Cardiac fibroblast (primary cell): ENCODE measurements at regions not wholly inside any gene's neighbourhood (a gene's known extent, or its start where the extent isn't known, plus 50 kb on each side); places are given as distances from the start of the nearest gene placed in this dataset.
"Not testable (repeated sequence)": the region's sequence is repeated elsewhere in the genome, so short reads cannot be mapped to it uniquely, and the experiment has no call there.

Experiments
- DNase-seq, 2 donors: peaks; one replicate each; pipeline versions ENCODE4 v3.0.0 to v3.0.0-alpha.2; 2010; ENCODE audit warnings: low read depth in 2 of 2
- H3K4me3 ChIP-seq, 2 donors: replicated peaks in 1 of 2; 1 replicate in 1 of 2; 2 replicates in 1 of 2; pipeline ENCODE4 v1.5.1; 2011; ENCODE audit warnings: low read depth in 2 of 2, low read length in 2 of 2, mild to moderate bottlenecking in 2 of 2, moderate library complexity in 1 of 2
- CTCF ChIP-seq: IDR thresholded peaks from one replicate; pipeline ENCODE4 v1.5.1; 2011; ENCODE audit warnings: low read depth, mild to moderate bottlenecking, low read length, inconsistent platforms

GRCh38 chr11:87659807-87660206 is 515.4 kb downstream of the RAB38 start:
- no peak overlapping the region for H3K4me3 ChIP-seq
- no peak for DNase-seq
- TF ChIP-seq CTCF = no peak

- H3K4me3 ChIP-seq = no peak overlapping the region
- DNase-seq = no peak
- TF ChIP-seq CTCF = no peak
These were observed 529.6 kb downstream of the RAB38 start for GRCh38 chr11:87645626-87646025.

- TF ChIP-seq CTCF = no peak
- no peak overlapping the region for H3K4me3 ChIP-seq
- DNase-seq = no peak
These were observed 535.4 kb downstream of the RAB38 start for GRCh38 chr11:87639753-87640364.

GRCh38 chr11:87635001-87635400 is 540.2 kb downstream of the RAB38 start:
- no peak overlapping the region for H3K4me3 ChIP-seq
- DNase-seq = no peak
- TF ChIP-seq CTCF = no peak

GRCh38 chr11:87634331-87634730 is 540.9 kb downstream of the RAB38 start:
- TF ChIP-seq CTCF = no peak
- no peak overlapping the region for H3K4me3 ChIP-seq
- DNase-seq = no peak

- no peak overlapping the region for H3K4me3 ChIP-seq
- no peak for TF ChIP-seq CTCF
- no peak for DNase-seq
These were observed 546.3 kb downstream of the RAB38 start for GRCh38 chr11:87628957-87629356.

GRCh38 chr11:87628026-87628580 is 547.1 kb downstream of the RAB38 start:
- DNase-seq = no peak
- no peak overlapping the region for H3K4me3 ChIP-seq
- TF ChIP-seq CTCF = no peak

GRCh38 chr11:87623531-87624365 is 551.5 kb downstream of the RAB38 start:
- DNase-seq, H3K4me3 ChIP-seq: not testable (repeated sequence)
